ENCODE measurements at regions not wholly inside any gene's neighbourhood (a gene's known extent, or its start where the extent isn't known, plus 50 kb on each side); places are given as distances from the start of the nearest gene placed in this dataset.

- TF ChIP-seq GATA2 (IDR thresholded peaks at IDR 0.05; ENCODE audit: low read depth, low read length) (peak; percentile 38; the same call in 1 of the 2 replicates), GATA3 (IDR thresholded peaks at IDR 0.05; ENCODE audit: low read depth, low read length) (no peak)
Measured at GRCh38 chr18:24918257-24918656, 433.7 kb downstream of the ZNF521 start.
